Ovary (tissue), 3 donors: ENCODE measurements at regions not wholly inside any gene's neighbourhood (a gene's known extent, or its start where the extent isn't known, plus 50 kb on each side); places are given as distances from the start of the nearest gene placed in this dataset.

Experiments
- POLR2A ChIP-seq: fragments of 450-650 bp; IDR thresholded peaks from one replicate; pipeline ENCODE4 v1.6.1; 2017; ENCODE audit warnings: antibody characterized with exemption, mild to moderate bottlenecking, moderate library complexity
- TF ChIP-seq, protein P1 (sequence below), 3 donors: fragments of 450-650 bp in 2 of 3; fragments of 200-600 bp in 1 of 3; IDR thresholded peaks; one replicate each; pipeline versions ENCODE4 v1.5.1 to v1.8.0; 2016 to 2022; ENCODE audit warnings: antibody characterized with exemption in 3 of 3, mild to moderate bottlenecking in 1 of 3
- donor health status: DM: no; HTN: no; CAD: no.

DNA sequence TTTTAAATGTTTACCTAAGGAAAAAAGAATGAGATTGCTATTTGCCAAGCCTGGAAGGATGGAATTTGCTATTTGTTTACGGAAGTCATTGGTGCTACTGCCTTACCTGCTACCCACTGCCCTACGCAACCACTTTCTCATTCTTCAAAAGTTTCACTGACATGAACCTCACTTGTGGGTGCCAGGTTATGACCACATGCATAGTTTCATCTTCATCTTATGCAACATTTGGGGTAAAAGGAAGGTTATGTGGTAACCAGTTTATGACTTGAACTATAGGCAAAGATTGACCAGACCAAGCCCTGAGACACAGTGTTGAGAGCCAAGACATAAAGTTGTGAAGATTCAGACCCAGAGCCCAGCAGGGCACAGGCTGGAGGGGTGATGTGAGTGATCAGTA is 142.5 kb downstream of the LACC1 start:
- TF ChIP-seq, protein P1, sequence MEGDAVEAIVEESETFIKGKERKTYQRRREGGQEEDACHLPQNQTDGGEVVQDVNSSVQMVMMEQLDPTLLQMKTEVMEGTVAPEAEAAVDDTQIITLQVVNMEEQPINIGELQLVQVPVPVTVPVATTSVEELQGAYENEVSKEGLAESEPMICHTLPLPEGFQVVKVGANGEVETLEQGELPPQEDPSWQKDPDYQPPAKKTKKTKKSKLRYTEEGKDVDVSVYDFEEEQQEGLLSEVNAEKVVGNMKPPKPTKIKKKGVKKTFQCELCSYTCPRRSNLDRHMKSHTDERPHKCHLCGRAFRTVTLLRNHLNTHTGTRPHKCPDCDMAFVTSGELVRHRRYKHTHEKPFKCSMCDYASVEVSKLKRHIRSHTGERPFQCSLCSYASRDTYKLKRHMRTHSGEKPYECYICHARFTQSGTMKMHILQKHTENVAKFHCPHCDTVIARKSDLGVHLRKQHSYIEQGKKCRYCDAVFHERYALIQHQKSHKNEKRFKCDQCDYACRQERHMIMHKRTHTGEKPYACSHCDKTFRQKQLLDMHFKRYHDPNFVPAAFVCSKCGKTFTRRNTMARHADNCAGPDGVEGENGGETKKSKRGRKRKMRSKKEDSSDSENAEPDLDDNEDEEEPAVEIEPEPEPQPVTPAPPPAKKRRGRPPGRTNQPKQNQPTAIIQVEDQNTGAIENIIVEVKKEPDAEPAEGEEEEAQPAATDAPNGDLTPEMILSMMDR (IDR thresholded peaks at IDR 0.05): no peak
- no peak for TF ChIP-seq POLR2A
